Gastrocnemius medialis (tissue), 4 donors: ENCODE measurements at regions not wholly inside any gene's neighbourhood (a gene's known extent, or its start where the extent isn't known, plus 50 kb on each side); places are given as distances from the start of the nearest gene placed in this dataset.

ENCODE experiments used
- ATAC-seq, 2 donors: fragments of 150-250 bp; one replicate each; pipeline ENCODE4 v1.9.1; 2016
- DNase-seq, 2 donors: peaks; one replicate each; pipeline ENCODE4 v3.0.0-alpha.2; 2019
- H3K27ac ChIP-seq, 4 donors: fragments of 200-600 bp; sonication (generic); 1 replicate in 1 of 4; 2 replicates in 3 of 4; pipeline ENCODE4 v1.5.1; 2016 to 2018; ENCODE audit warnings: mild to moderate bottlenecking in 2 of 4, moderate library complexity in 1 of 4
- H3K27me3 ChIP-seq, 3 donors: fragments of 200-600 bp; sonication (generic) in 2 of 3; 1 replicate in 1 of 3; 2 replicates in 2 of 3; pipeline versions ENCODE4 v1.5.1 to v1.6.0; 2016 to 2019; ENCODE audit warnings: mild to moderate bottlenecking in 1 of 3, moderate library complexity in 1 of 3
- H3K36me3 ChIP-seq, 2 donors: fragments of 200-600 bp; sonication (generic) in 1 of 2; one replicate each; pipeline ENCODE4 v1.5.1; 2017 to 2018
- H3K4me1 ChIP-seq, 2 donors: fragments of 200-600 bp; sonication (generic) in 1 of 2; one replicate each; pipeline ENCODE4 v1.5.1; 2016 to 2017; ENCODE audit warnings: mild to moderate bottlenecking in 2 of 2
- H3K4me3 ChIP-seq, 4 donors: fragments of 200-600 bp; sonication (generic) in 3 of 4; 1 replicate in 1 of 4; 2 replicates in 3 of 4; pipeline ENCODE4 v1.5.1; 2016 to 2019; ENCODE audit warnings: mild to moderate bottlenecking in 2 of 4
- H3K9me3 ChIP-seq, 3 donors: fragments of 200-600 bp; sonication (generic) in 2 of 3; 1 replicate in 1 of 3; 2 replicates in 2 of 3; pipeline ENCODE4 v1.5.1; 2016 to 2019
- CTCF ChIP-seq, 5 experiments: fragments of 450-650 bp in 3 of 5; fragments of 200-600 bp in 2 of 5; sonication (generic) in 2 of 5; IDR thresholded peaks in 4 of 5; conservative IDR thresholded peaks in 1 of 5; 1 replicate in 4 of 5; 2 replicates in 1 of 5; pipeline ENCODE4 v1.5.1; 2016 to 2019; ENCODE audit warnings: antibody characterized with exemption in 5 of 5, mild to moderate bottlenecking in 3 of 5, moderate library complexity in 3 of 5
- POLR2A ChIP-seq, 2 donors: fragments of 450-650 bp; IDR thresholded peaks; one replicate each; pipeline ENCODE4 v1.6.1; 2017; ENCODE audit warnings: antibody characterized with exemption in 2 of 2, mild to moderate bottlenecking in 2 of 2, moderate library complexity in 2 of 2
- in situ Hi-C, 4 donors: fragments of 200-750 bp; cut with MboI; loops; one replicate each; pipeline versions ENCODE4 v1.15.0 to v1.8.0; 2017; ENCODE audit warnings: low sequenced_read_pairs in 4 of 4
- intact Hi-C: fragments of 100-400 bp; cut with DNase I; formaldehyde crosslinking; loops from one replicate; pipeline ENCODE4 v1.15.1; 2023; ENCODE audit warnings: low total_unique reads

GRCh38 chr20:6212903-6213302 lies 90.1 kb upstream of the FERMT1 start:
- DNase-seq (no peak), ATAC-seq (no peak)
- TF ChIP-seq POLR2A (IDR thresholded peaks at IDR 0.05), result no peak
- no peak for TF ChIP-seq CTCF (IDR thresholded peaks at IDR 0.05 in 4 of 5, conservative IDR thresholded peaks at IDR 0.05 in 1 of 5)
- in situ Hi-C loops (no loop called here), intact Hi-C loops (no loop called here)
- Histone ChIP-seq H3K4me1 (no peaks in the 10 kb centered on the region), H3K27me3 (no peaks in the 10 kb centered on the region), H3K36me3 (no peaks in the 10 kb centered on the region), H3K4me3 (no peak overlapping the region), H3K9me3 (no peaks in the 10 kb centered on the region), H3K27ac (no peak overlapping the region)

- H3K27me3 ChIP-seq, result no peaks in the 10 kb centered on the region
- no peak for DNase-seq
- intact Hi-C loops, result no loop called here
- H3K9me3 ChIP-seq, result no peaks in the 10 kb centered on the region
- in situ Hi-C loops, result no loop called here
- H3K36me3 ChIP-seq, result no peaks in the 10 kb centered on the region
- H3K27ac ChIP-seq, result no peak overlapping the region
- no peak for ATAC-seq
- H3K4me3 ChIP-seq, result no peak overlapping the region
- TF ChIP-seq POLR2A (IDR thresholded peaks at IDR 0.05) (no peak), CTCF (IDR thresholded peaks at IDR 0.05 in 4 of 5, conservative IDR thresholded peaks at IDR 0.05 in 1 of 5) (no peak)
- no peaks in the 10 kb centered on the region for H3K4me1 ChIP-seq
Measured at GRCh38 chr20:6209093-6209492, 86.3 kb upstream of the FERMT1 start.

GRCh38 chr20:6200092-6200491 lies 77.3 kb upstream of the FERMT1 start:
- no peak for ATAC-seq
- Histone ChIP-seq H3K9me3 (no peaks in the 10 kb centered on the region), H3K4me1 (no peaks in the 10 kb centered on the region), H3K4me3 (no peak overlapping the region), H3K36me3 (no peaks in the 10 kb centered on the region), H3K27me3 (no peaks in the 10 kb centered on the region), H3K27ac (no peak overlapping the region)
- no peak for TF ChIP-seq POLR2A (IDR thresholded peaks at IDR 0.05)
- TF ChIP-seq CTCF (IDR thresholded peaks at IDR 0.05 in 4 of 5, conservative IDR thresholded peaks at IDR 0.05 in 1 of 5), result no peak
- no peak for DNase-seq
- intact Hi-C loops, result no loop called here
- in situ Hi-C loops, result no loop called here

- Histone ChIP-seq H3K4me1 (no peaks in the 10 kb centered on the region), H3K9me3 (no peaks in the 10 kb centered on the region), H3K4me3 (no peak overlapping the region), H3K27ac (no peak overlapping the region), H3K36me3 (no peaks in the 10 kb centered on the region), H3K27me3 (no peaks in the 10 kb centered on the region)
- ATAC-seq (no peak), DNase-seq (no peak)
- in situ Hi-C loops, result loop anchor here in 1 of 4 donors (25.0 kb wide), 1 partner anchor 102 kb away; no protein-coding TSS in a partner anchor
- TF ChIP-seq POLR2A (IDR thresholded peaks at IDR 0.05), result no peak
- no peak for TF ChIP-seq CTCF (IDR thresholded peaks at IDR 0.05 in 4 of 5, conservative IDR thresholded peaks at IDR 0.05 in 1 of 5)
- intact Hi-C loops, result no loop called here
Measured at GRCh38 chr20:6185268-6185667, 62.4 kb upstream of the FERMT1 start.

GRCh38 chr20:6184086-6184485 lies 61.3 kb upstream of the FERMT1 start:
- H3K9me3 ChIP-seq, result no peaks in the 10 kb centered on the region
- H3K4me3 ChIP-seq, result no peak overlapping the region
- DNase-seq (no peak), ATAC-seq (no peak)
- no peaks in the 10 kb centered on the region for H3K27me3 ChIP-seq
- intact Hi-C loops, result no loop called here
- no peaks in the 10 kb centered on the region for H3K4me1 ChIP-seq
- H3K27ac ChIP-seq, result no peak overlapping the region
- in situ Hi-C loops, result loop anchor here in 1 of 4 donors (25.0 kb wide), 1 partner anchor 103 kb away; no protein-coding TSS in a partner anchor
- TF ChIP-seq POLR2A (IDR thresholded peaks at IDR 0.05) (no peak), CTCF (IDR thresholded peaks at IDR 0.05 in 4 of 5, conservative IDR thresholded peaks at IDR 0.05 in 1 of 5) (no peak)
- H3K36me3 ChIP-seq, result no peaks in the 10 kb centered on the region
